ENCODE measurements at regions not wholly inside any gene's neighbourhood (a gene's known extent, or its start where the extent isn't known, plus 50 kb on each side); places are given as distances from the start of the nearest gene placed in this dataset.

DNA sequence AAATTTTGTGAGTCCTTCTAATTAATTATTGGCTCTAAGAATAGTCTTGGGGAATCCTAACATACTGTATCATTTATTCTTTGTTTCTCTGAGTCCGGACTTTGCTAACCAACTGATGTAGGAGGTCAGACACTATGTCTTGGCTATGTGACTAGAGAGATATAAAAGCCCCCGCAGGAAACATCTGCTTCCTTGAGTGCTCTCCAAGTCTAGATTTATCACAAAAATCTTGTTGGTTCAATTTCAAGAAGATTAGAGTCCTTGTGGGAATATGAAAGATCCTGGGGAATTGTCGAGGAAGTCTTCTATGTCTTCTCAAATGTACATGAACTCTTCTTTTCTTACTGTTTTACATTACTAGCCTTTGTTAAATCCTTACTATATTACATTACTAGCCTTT is 1712.5 kb downstream of the NCAM2 start:
- peaks cover 13% of the 10 kb centered on the region for H3K9me3 ChIP-seq
- H3K9ac ChIP-seq, result peak overlapping the region; percentile 54; the same call in 1 of the 2 replicates
- H3K27me3 ChIP-seq, result no peaks in the 10 kb centered on the region
- H4K20me1 ChIP-seq, result no peaks in the 10 kb centered on the region
- H3K36me3 ChIP-seq, result no peaks in the 10 kb centered on the region
- H3K4me1 ChIP-seq, result peaks cover 41% of the 10 kb centered on the region
- no peak for TF ChIP-seq Cebpa-rat (IDR thresholded peaks at IDR 0.05)
- no peak overlapping the region for H3K4me3 ChIP-seq
- H3K4me2 ChIP-seq, result peak overlapping the region; percentile 67
- peak overlapping the region; percentile 84 for H3K27ac ChIP-seq

DNA sequence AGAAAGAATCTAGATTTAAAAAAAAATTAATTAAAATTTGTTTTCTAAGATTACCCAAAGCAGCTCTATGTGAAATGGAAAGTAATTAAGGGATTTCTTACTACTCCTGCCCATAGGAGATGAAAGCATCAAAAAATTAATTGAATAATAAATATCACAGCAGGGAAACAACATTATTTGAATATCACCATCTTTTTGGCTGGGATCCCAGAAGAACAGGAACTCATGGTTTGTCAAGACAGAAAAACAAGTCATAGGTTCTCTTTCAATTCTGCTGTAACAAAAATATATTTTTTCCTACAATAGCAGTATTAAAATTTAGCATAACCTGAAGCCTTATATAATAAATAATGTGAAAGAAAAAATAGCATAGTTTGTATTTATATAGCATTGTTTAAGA is 1713.4 kb downstream of the NCAM2 start:
- Histone ChIP-seq H4K20me1 (no peaks in the 10 kb centered on the region), H3K9ac (no peak overlapping the region), H3K4me1 (peaks cover 41% of the 10 kb centered on the region), H3K27ac (peak overlapping the region; percentile 84; the same call in 1 of the 2 replicates), H3K9me3 (peaks cover 20% of the 10 kb centered on the region), H3K36me3 (no peaks in the 10 kb centered on the region), H3K27me3 (no peaks in the 10 kb centered on the region), H3K4me2 (peak overlapping the region; percentile 67), H3K4me3 (no peak overlapping the region)
- no peak for TF ChIP-seq Cebpa-rat (IDR thresholded peaks at IDR 0.05)

DNA sequence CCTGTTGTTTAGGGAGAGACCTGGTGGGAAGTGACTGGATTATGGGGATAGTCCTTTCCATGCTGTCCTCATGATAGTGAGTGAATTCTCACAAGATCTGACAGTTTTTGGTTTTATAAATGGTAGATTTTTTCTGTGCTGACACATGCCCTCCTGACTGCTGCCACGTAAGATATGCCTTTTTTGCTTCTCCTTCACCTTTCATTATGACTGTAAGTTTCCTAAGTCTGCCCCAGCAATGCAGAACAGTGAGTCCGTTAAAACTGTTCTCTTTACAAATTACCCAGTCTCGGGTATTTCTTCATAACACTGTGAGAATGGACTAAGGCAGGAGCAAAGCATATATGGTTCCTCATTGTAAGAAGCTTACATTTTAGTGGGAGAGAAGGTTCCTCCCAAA is 1727.2 kb downstream of the NCAM2 start:
- Histone ChIP-seq H3K9ac (no peak overlapping the region), H3K4me1 (no peaks in the 10 kb centered on the region), H4K20me1 (no peaks in the 10 kb centered on the region), H3K27ac (no peak overlapping the region), H3K36me3 (no peaks in the 10 kb centered on the region), H3K4me3 (no peak overlapping the region), H3K9me3 (peaks cover 57% of the 10 kb centered on the region), H3K27me3 (no peaks in the 10 kb centered on the region), H3K4me2 (no peak overlapping the region)
- no peak for TF ChIP-seq Cebpa-rat (IDR thresholded peaks at IDR 0.05)

DNA sequence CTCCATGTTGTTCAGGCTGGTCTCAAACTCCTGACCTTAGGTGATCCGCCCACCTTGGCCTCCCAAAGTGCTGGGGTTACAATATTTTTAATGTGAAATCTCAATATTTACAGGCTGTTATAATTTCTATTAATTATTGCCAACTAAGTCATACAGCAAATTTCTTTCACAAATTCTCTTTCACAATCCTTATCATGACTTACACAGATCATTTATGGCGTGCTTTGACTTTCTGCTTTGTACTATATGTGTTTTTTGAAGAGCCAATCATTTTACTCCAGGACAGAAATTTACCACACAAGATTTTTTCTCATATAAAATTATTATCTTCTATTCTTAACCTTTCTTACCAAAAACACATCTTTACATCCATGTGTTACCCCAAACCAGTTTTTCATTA is 1729.9 kb downstream of the NCAM2 start:
- no peaks in the 10 kb centered on the region for H3K27me3 ChIP-seq
- no peak overlapping the region for H3K27ac ChIP-seq
- no peak for TF ChIP-seq Cebpa-rat (IDR thresholded peaks at IDR 0.05)
- peaks cover 76% of the 10 kb centered on the region for H3K9me3 ChIP-seq
- no peak overlapping the region for H3K4me2 ChIP-seq
- H3K36me3 ChIP-seq, result no peaks in the 10 kb centered on the region
- no peaks in the 10 kb centered on the region for H3K4me1 ChIP-seq
- no peaks in the 10 kb centered on the region for H4K20me1 ChIP-seq
- H3K4me3 ChIP-seq, result no peak overlapping the region
- no peak overlapping the region for H3K9ac ChIP-seq

DNA sequence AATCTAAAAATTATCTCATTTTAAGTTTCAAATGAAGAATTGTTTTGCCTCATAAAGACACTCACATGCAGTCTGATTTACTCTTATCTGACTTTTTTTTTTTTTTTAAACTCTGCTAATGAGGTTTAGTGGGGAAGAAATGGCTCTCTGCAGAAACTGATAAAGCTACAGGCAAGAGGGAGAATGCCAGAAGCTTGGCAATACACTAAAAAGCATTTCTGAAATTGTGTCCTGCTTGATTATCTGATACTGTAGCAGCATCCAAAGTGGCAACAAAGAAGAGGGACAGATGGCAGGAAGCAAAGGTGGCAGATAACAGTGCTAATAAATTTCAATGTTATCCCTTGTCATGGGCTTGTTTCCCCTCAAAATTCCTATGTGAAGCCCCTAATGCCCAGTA is 1744.9 kb downstream of the NCAM2 start:
- no peak overlapping the region for H3K27ac ChIP-seq
- no peaks in the 10 kb centered on the region; the same call in 1 of the 2 replicates for H3K9me3 ChIP-seq
- no peaks in the 10 kb centered on the region for H3K36me3 ChIP-seq
- TF ChIP-seq Cebpa-rat (IDR thresholded peaks at IDR 0.05), result no peak
- H3K4me1 ChIP-seq, result no peaks in the 10 kb centered on the region
- H3K27me3 ChIP-seq, result no peaks in the 10 kb centered on the region
- H3K4me3 ChIP-seq, result no peak overlapping the region
- H4K20me1 ChIP-seq, result no peaks in the 10 kb centered on the region
- no peak overlapping the region for H3K9ac ChIP-seq
- no peak overlapping the region for H3K4me2 ChIP-seq

DNA sequence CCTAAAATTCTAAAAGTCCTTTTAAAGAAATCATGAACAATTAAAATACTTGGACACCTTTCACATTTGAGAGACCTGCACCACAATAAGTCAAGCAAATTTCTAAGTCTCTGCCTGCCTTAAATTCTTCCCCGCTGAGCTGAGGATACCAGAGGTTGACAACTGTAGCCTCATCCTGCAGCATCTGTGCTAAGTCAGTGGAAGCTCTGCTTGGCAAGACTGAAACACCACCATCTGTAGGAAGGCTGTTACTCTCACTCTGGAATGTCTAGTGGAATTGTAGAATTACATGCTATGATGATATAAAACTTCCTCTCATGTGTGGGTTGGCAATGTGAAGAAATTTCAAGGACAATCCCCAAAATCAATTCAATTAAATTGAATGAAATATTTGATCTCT is 1756.5 kb downstream of the NCAM2 start:
- Histone ChIP-seq H4K20me1 (no peaks in the 10 kb centered on the region), H3K27me3 (no peaks in the 10 kb centered on the region), H3K9ac (no peak overlapping the region), H3K4me2 (no peak overlapping the region), H3K4me1 (no peaks in the 10 kb centered on the region), H3K36me3 (no peaks in the 10 kb centered on the region), H3K27ac (no peak overlapping the region), H3K9me3 (no peaks in the 10 kb centered on the region), H3K4me3 (no peak overlapping the region)
- no peak for TF ChIP-seq Cebpa-rat (IDR thresholded peaks at IDR 0.05)

DNA sequence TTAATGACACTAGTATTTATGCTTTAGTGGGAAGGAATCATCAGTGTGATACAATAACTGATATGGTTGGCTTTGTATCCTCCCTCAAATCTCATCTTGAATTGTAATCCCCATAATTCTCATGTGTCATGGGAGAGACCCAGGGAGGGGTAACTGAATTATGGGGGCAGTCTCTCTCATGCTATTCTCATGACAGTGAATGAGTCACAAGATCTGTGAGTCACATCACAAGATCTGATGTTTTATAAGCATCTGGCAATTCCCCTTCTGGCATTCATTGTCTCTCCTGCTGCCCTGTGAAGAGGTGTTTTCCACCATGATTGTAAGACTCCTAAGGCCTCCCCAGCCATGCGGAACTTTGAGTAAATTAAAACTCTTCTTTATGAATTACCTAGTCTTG is 1760.3 kb downstream of the NCAM2 start:
- H4K20me1 ChIP-seq, result no peaks in the 10 kb centered on the region
- no peaks in the 10 kb centered on the region for H3K27me3 ChIP-seq
- no peaks in the 10 kb centered on the region for H3K4me1 ChIP-seq
- H3K27ac ChIP-seq, result no peak overlapping the region
- no peak for TF ChIP-seq Cebpa-rat (IDR thresholded peaks at IDR 0.05)
- H3K36me3 ChIP-seq, result no peaks in the 10 kb centered on the region
- no peak overlapping the region for H3K4me2 ChIP-seq
- no peaks in the 10 kb centered on the region for H3K9me3 ChIP-seq
- no peak overlapping the region for H3K9ac ChIP-seq
- no peak overlapping the region for H3K4me3 ChIP-seq

DNA sequence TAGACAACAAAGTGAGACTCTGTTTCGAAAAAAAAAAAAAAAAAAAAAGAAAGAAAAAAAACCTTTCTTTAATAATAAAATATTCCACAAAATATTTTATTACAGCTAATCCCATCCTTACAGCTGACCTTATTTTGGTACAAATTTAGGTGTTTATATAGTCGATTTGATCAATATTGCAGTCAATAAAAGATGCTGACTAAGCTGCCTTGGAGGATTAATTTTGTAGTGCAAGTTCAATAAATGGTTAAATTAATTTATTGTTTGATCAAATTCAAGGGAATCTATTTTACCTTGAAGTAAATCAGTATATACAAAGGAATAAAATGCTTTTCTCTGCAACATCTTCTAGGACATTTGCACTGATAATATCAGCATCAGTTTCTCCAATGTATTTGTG is 1764.3 kb downstream of the NCAM2 start:
- H3K9me3 ChIP-seq, result no peaks in the 10 kb centered on the region

DNA sequence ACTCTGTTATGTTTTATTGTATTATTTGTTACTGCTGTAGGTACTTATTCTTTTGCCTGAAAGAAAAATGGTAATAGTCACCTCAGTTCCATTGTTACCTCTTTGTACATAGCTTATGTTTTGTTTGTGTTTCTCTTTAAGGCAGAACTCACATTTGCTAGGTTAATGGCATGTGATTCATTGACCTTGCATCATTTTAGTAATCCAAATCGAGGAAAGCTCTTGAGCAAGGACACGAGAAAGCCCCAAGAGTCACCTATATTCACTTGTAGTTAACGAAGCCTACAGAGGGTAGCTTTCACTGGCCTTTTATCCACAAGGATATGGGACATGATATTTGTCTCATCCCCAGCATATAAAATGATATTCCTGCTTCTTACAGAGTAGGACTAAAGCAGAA is 1765.2 kb downstream of the NCAM2 start:
- Histone ChIP-seq H3K4me2 (no peak overlapping the region), H3K9ac (no peak overlapping the region), H4K20me1 (no peaks in the 10 kb centered on the region), H3K4me3 (no peak overlapping the region), H3K9me3 (no peaks in the 10 kb centered on the region), H3K4me1 (no peaks in the 10 kb centered on the region), H3K27ac (no peak overlapping the region), H3K27me3 (no peaks in the 10 kb centered on the region), H3K36me3 (no peaks in the 10 kb centered on the region)
- TF ChIP-seq Cebpa-rat (IDR thresholded peaks at IDR 0.05), result no peak

More for the DNA sequence above, 1764.3 kb downstream of the NCAM2 start:
- Histone ChIP-seq H3K27me3 (no peaks in the 10 kb centered on the region), H4K20me1 (no peaks in the 10 kb centered on the region), H3K4me3 (no peak overlapping the region), H3K36me3 (no peaks in the 10 kb centered on the region), H3K27ac (no peak overlapping the region), H3K4me1 (no peaks in the 10 kb centered on the region), H3K9ac (no peak overlapping the region), H3K4me2 (no peak overlapping the region)
- TF ChIP-seq Cebpa-rat (IDR thresholded peaks at IDR 0.05), result no peak

DNA sequence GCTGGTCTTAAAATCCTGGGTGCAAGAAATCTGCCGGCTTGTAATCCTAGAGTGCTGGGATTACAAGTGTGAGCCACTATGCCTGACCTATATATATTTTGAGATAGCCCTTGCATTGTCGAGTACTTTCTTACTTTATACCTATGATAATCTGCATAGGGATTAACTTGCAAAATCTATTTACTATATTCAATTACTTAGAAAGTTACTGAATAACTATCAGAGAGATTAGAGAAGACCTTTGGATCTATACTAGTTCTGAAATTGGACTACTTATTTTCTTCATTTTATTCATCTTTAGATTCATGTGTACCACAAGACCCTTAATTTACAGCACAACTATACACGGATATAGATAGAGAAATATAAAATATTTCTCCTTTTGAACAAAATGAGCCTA is 1766.0 kb downstream of the NCAM2 start:
- Histone ChIP-seq H4K20me1 (no peaks in the 10 kb centered on the region), H3K4me1 (no peaks in the 10 kb centered on the region), H3K9ac (no peak overlapping the region), H3K4me2 (no peak overlapping the region), H3K27me3 (no peaks in the 10 kb centered on the region), H3K36me3 (no peaks in the 10 kb centered on the region), H3K4me3 (no peak overlapping the region), H3K27ac (no peak overlapping the region), H3K9me3 (no peaks in the 10 kb centered on the region)
- TF ChIP-seq Cebpa-rat (IDR thresholded peaks at IDR 0.05), result no peak

DNA sequence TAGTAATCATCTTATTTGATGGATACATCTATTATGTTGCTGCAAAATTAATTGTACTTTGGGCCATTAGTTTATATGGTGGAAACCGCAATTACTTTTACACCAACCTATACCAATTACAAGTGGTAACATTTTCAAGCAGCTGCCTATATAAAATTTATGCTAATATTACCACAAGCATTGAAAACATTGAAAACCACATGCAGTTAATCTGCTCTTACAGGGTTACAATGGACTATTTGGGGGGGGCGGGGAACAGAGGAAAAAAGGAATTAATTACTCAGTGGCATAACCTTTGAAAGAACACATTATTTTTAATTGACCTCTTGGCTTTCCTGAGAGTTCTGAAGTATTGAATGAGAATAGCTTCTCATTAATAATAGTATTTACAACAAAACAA is 1793.2 kb downstream of the NCAM2 start:
- H3K4me1 ChIP-seq, result peaks cover 12% of the 10 kb centered on the region
- H3K4me3 ChIP-seq, result no peak overlapping the region
- no peaks in the 10 kb centered on the region for H4K20me1 ChIP-seq
- no peaks in the 10 kb centered on the region for H3K27me3 ChIP-seq
- no peak overlapping the region for H3K4me2 ChIP-seq
- no peaks in the 10 kb centered on the region for H3K36me3 ChIP-seq
- H3K27ac ChIP-seq, result no peak overlapping the region
- H3K9ac ChIP-seq, result no peak overlapping the region
- H3K9me3 ChIP-seq, result peaks cover 13% of the 10 kb centered on the region
- no peak for TF ChIP-seq Cebpa-rat (IDR thresholded peaks at IDR 0.05)
